ENCODE measurements at regions not wholly inside any gene's neighbourhood (a gene's known extent, or its start where the extent isn't known, plus 50 kb on each side); places are given as distances from the start of the nearest gene placed in this dataset.
A peak's percentile ranks its signal among the peaks of the same experiment; 100 is the strongest.

GRCh38 chr9:2461892-2462291, 159.7 kb upstream of the VLDLR start:
- DNase-seq, result no peak

GRCh38 chr9:2464624-2465023, 157.0 kb upstream of the VLDLR start:
- no peak for DNase-seq

- DNase-seq, result no peak
Observed at GRCh38 chr9:2465516-2465915, 156.1 kb upstream of the VLDLR start.

- DNase-seq, result peak in 1 of 2 experiments; percentile 24
Observed at GRCh38 chr9:2465921-2466460, 155.6 kb upstream of the VLDLR start.

GRCh38 chr9:2466703-2467102, 154.9 kb upstream of the VLDLR start:
- peak in 1 of 2 experiments; percentile 17 for DNase-seq

GRCh38 chr9:2469681-2470221, 151.8 kb upstream of the VLDLR start:
- peak in 1 of 2 experiments; percentile 32 for DNase-seq

GRCh38 chr9:2473681-2474080, 147.9 kb upstream of the VLDLR start:
- no peak for DNase-seq

GRCh38 chr9:2477755-2478154, 143.8 kb upstream of the VLDLR start:
- peak; percentile 35 to 71 for DNase-seq

- DNase-seq, result no peak
Observed at GRCh38 chr9:2478421-2478820, 143.2 kb upstream of the VLDLR start.

- peak in 1 of 2 experiments; percentile 62 for DNase-seq
Observed at GRCh38 chr9:2479056-2479565, 142.5 kb upstream of the VLDLR start.

- no peak for DNase-seq
Observed at GRCh38 chr9:2480255-2480837, 141.2 kb upstream of the VLDLR start.

GRCh38 chr9:2481216-2481615, 140.4 kb upstream of the VLDLR start:
- no peak for DNase-seq

GRCh38 chr9:2486988-2487387, 134.6 kb upstream of the VLDLR start:
- DNase-seq, result no peak

- no peak for DNase-seq
Observed at GRCh38 chr9:2489838-2490314, 131.7 kb upstream of the VLDLR start.

GRCh38 chr9:2492161-2492560, 129.4 kb upstream of the VLDLR start:
- DNase-seq, result no peak

GRCh38 chr9:2493109-2493508, 128.5 kb upstream of the VLDLR start:
- DNase-seq, result peak in 1 of 2 experiments; percentile 20

- DNase-seq, result no peak
Observed at GRCh38 chr9:2493529-2493928, 128.1 kb upstream of the VLDLR start.

- no peak for DNase-seq
Observed at GRCh38 chr9:2494562-2494961, 127.0 kb upstream of the VLDLR start.

- DNase-seq, result no peak
Observed at GRCh38 chr9:2495221-2496005, 126.2 kb upstream of the VLDLR start.

- DNase-seq, result no peak
Observed at GRCh38 chr9:2496169-2496568, 125.4 kb upstream of the VLDLR start.

- DNase-seq, result no peak
Observed at GRCh38 chr9:2496934-2497333, 124.7 kb upstream of the VLDLR start.

- no peak for DNase-seq
Observed at GRCh38 chr9:2497666-2498400, 123.8 kb upstream of the VLDLR start.

GRCh38 chr9:2502210-2502609, 119.4 kb upstream of the VLDLR start:
- DNase-seq, result no peak
